ENCODE measurements at regions not wholly inside any gene's neighbourhood (a gene's known extent, or its start where the extent isn't known, plus 50 kb on each side); places are given as distances from the start of the nearest gene placed in this dataset.

DNA sequence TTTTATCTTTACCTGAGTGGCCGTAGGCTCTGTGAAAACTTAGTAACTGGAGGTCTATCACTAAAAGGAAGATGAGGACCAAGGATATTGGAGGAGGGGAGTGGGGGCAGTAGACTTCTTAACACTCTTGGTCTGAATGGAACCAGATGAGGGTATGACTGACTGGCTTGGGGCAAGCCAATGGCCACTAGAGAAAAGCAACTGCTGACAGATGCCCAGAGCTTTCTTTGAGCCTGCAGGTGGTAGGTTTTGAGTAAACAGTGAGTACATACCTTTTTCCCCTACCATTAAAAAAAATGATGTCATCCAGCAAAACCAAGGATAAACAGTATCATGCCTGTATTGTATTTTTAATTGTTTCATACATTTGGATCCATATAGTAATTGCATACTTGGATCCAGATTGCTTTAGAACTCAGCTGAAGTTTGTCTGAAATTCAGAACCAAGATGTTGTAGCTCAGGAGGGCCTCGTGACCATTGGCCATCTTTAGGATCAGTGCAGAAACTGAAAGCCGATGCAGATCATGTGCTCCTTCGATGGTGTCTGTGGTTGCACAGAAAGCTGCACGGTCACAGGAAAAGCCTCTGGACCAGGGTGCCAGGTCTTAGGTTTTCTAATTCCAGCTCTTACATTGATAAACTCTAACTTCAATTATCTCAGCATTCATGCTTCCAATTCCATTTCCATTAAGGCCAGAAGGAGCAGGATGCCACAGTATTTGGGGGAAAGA lies 131.0 kb downstream of the PDGFRA start:
- DNase-seq (ENCODE audit: low read depth, low spot score), result no peak
- in situ Hi-C loops (cut with HindIII; ENCODE audit: low sequenced_read_pairs), result no loop called here
- H3K4me3 ChIP-seq (ENCODE audit: low read depth, low read length), result no peak overlapping the region
- TF ChIP-seq CTCF (IDR thresholded peaks at IDR 0.05; ENCODE audit: low read depth, low read length), result no peak

GRCh38 chr4:54363037-54363436 lies 133.9 kb downstream of the PDGFRA start:
- no peak for DNase-seq (ENCODE audit: low read depth, low spot score)
- TF ChIP-seq CTCF (IDR thresholded peaks at IDR 0.05; ENCODE audit: low read depth, low read length), result no peak
- no peak overlapping the region for H3K4me3 ChIP-seq (ENCODE audit: low read depth, low read length)
- in situ Hi-C loops (cut with HindIII; ENCODE audit: low sequenced_read_pairs), result no loop called here

GRCh38 chr4:54365691-54366090 lies 136.6 kb downstream of the PDGFRA start:
- no peak overlapping the region for H3K4me3 ChIP-seq (ENCODE audit: low read depth, low read length)
- no peak for TF ChIP-seq CTCF (IDR thresholded peaks at IDR 0.05; ENCODE audit: low read depth, low read length)
- no peak for DNase-seq (ENCODE audit: low read depth, low spot score)
- in situ Hi-C loops (cut with HindIII; ENCODE audit: low sequenced_read_pairs), result no loop called here

DNA sequence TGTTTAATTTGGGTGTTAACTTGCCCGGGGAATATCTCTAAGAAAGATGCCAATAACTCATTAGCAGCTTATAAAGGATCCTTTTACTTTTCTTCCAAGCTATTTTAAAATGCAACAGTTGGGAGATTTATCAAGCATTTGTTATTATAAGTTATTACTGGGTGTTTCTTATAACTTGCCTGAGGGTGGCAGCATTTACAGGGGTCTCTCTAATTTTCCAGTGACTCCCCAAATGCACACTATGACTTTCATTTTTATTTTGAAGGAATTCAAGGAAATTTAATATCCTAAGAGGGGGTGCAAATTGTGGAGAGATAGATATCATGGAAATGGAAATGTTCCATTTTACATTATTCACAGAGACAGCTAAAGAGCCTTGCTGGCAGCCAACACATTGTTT lies 138.0 kb downstream of the PDGFRA start:
- no peak for TF ChIP-seq CTCF (IDR thresholded peaks at IDR 0.05; ENCODE audit: low read depth, low read length)
- no peak for DNase-seq (ENCODE audit: low read depth, low spot score)
- H3K4me3 ChIP-seq (ENCODE audit: low read depth, low read length), result no peak overlapping the region
- in situ Hi-C loops (cut with HindIII; ENCODE audit: low sequenced_read_pairs), result no loop called here

- no peak for TF ChIP-seq CTCF (IDR thresholded peaks at IDR 0.05; ENCODE audit: low read depth, low read length)
- no peak overlapping the region for H3K4me3 ChIP-seq (ENCODE audit: low read depth, low read length)
- in situ Hi-C loops (cut with HindIII; ENCODE audit: low sequenced_read_pairs), result no loop called here
- DNase-seq (ENCODE audit: low read depth, low spot score), result peak; percentile 1
These were observed 139.5 kb downstream of the PDGFRA start for GRCh38 chr4:54368281-54369265.

GRCh38 chr4:54371173-54371572 lies 142.1 kb downstream of the PDGFRA start:
- TF ChIP-seq CTCF (IDR thresholded peaks at IDR 0.05; ENCODE audit: low read depth, low read length), result no peak
- DNase-seq (ENCODE audit: low read depth, low spot score), result no peak
- in situ Hi-C loops (cut with HindIII; ENCODE audit: low sequenced_read_pairs), result no loop called here
- H3K4me3 ChIP-seq (ENCODE audit: low read depth, low read length), result no peak overlapping the region
